Activated CD8-positive, alpha-beta memory T cell treated with anti-CD3 and anti-CD28 coated beads for 36 hours (primary cell): ENCODE measurements at regions not wholly inside any gene's neighbourhood (a gene's known extent, or its start where the extent isn't known, plus 50 kb on each side); places are given as distances from the start of the nearest gene placed in this dataset.
"Not testable (repeated sequence)": the region's sequence is repeated elsewhere in the genome, so short reads cannot be mapped to it uniquely, and the experiment has no call there.

Source experiments
- CTCF ChIA-PET: fragments of 350-600 bp; sonication (Branson Sonifier 250); formaldehyde crosslinking; loops from one replicate; lab custom pipeline; 2021; ENCODE audit warnings: antibody characterized with exemption; lab: Charles Lee
- POLR2A ChIA-PET: fragments of 350-600 bp; sonication (Branson Sonifier 250); formaldehyde crosslinking; loops from one replicate; lab custom pipeline; 2021; ENCODE audit warnings: antibody characterized with exemption; lab: Charles Lee

DNA sequence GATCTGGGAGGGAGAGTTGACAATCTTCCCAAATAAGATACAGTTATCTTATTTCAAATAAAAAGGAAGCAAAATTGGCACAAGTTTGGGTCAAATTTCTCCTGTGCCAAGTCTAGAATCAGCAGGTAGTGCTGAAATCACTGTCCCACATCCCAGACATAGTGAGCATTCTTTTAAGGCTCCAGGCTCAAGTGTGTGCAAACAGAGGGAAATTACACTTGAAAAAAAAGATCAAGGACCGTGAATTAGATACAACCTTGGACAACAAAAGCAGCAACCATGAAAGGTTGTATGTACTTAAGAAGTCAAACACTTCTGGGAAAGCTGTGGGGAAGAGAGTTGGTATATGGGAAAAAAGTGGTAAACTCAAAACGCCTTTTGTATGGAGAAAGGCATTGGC, 280.2 kb upstream of the PLGLB1 start:
- CTCF ChIA-PET: not testable (repeated sequence)

GRCh38 chr2:87308621-87309020, 287.0 kb upstream of the PLGLB1 start:
- CTCF ChIA-PET, POLR2A ChIA-PET: not testable (repeated sequence)

More for the DNA sequence above, 280.2 kb upstream of the PLGLB1 start:
- POLR2A ChIA-PET: not testable (repeated sequence)

DNA sequence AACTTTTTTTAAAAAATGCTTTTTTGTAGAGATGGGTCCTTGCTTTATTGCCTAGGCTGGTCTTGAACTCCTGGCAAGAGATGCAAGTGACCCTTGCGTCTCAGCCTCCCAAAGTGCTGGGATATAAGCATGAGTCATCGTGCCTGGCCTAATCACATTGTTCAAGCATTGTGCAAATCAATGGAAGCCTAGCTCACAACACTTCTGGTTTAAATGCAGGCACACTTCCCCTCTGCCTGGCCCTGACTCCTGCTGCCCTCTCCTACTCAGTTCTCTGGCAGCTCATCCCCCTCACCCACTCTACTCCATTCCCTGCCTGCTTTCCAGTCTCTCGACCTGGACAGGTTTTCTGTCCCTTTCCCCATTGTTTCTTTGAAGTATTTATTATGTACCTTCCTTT, 288.1 kb upstream of the PLGLB1 start:
- POLR2A ChIA-PET, CTCF ChIA-PET: not testable (repeated sequence)

GRCh38 chr2:87311896-87312441, 290.3 kb upstream of the PLGLB1 start:
- CTCF ChIA-PET, POLR2A ChIA-PET: not testable (repeated sequence)

DNA sequence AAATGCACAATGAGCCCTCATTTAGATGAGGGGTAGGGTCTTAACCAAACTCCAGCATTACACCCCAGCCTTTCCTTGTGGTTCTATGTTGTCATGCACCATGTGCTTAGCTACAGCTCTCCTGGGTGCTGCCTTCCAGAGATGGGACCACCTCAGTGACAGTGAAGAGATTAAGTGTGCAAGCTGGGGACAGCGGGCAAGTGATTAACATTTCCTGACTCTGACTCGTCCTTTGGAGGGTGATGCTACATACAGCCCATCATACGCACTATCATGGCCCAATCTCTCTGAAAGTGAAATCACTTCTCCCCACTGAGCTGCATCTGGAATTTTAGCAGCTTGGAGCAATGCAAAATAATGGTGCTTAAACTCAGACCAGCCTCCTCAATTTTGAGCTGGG, 293.0 kb upstream of the PLGLB1 start:
- POLR2A ChIA-PET: not testable (repeated sequence)

GRCh38 chr2:87315183-87315902, 293.7 kb upstream of the PLGLB1 start:
- CTCF ChIA-PET, POLR2A ChIA-PET: not testable (repeated sequence)

More for the DNA sequence above, 293.0 kb upstream of the PLGLB1 start:
- CTCF ChIA-PET: not testable (repeated sequence)

DNA sequence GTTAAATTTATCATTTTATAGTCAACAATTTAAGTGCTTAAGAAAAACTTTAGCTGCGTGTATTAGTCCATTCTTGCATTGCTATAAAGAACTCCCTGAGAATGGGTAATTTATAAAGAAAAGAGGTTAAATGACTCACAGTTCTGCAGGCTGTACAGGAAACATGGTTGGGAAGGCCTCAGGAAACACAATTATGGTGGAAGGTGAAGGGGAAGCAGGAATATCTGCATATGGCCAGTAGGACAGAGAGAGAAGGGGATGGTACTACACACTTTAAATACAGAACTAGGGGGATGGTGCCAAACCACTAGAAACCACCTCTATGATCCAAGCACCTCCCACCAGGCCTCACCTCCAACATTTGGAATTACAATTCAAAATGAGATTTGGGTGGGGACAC, 295.5 kb upstream of the PLGLB1 start:
- CTCF ChIA-PET: not testable (repeated sequence)

GRCh38 chr2:87318814-87319491, 297.3 kb upstream of the PLGLB1 start:
- POLR2A ChIA-PET, CTCF ChIA-PET: not testable (repeated sequence)

More for the DNA sequence above, 295.5 kb upstream of the PLGLB1 start:
- POLR2A ChIA-PET: not testable (repeated sequence)

- POLR2A ChIA-PET: not testable (repeated sequence)
Observed at GRCh38 chr2:87319705-87320104, 298.1 kb upstream of the PLGLB1 start.

GRCh38 chr2:87321201-87321600, 299.6 kb upstream of the PLGLB1 start:
- CTCF ChIA-PET, POLR2A ChIA-PET: not testable (repeated sequence)

More at GRCh38 chr2:87319705-87320104, 298.1 kb upstream of the PLGLB1 start:
- CTCF ChIA-PET: not testable (repeated sequence)

DNA sequence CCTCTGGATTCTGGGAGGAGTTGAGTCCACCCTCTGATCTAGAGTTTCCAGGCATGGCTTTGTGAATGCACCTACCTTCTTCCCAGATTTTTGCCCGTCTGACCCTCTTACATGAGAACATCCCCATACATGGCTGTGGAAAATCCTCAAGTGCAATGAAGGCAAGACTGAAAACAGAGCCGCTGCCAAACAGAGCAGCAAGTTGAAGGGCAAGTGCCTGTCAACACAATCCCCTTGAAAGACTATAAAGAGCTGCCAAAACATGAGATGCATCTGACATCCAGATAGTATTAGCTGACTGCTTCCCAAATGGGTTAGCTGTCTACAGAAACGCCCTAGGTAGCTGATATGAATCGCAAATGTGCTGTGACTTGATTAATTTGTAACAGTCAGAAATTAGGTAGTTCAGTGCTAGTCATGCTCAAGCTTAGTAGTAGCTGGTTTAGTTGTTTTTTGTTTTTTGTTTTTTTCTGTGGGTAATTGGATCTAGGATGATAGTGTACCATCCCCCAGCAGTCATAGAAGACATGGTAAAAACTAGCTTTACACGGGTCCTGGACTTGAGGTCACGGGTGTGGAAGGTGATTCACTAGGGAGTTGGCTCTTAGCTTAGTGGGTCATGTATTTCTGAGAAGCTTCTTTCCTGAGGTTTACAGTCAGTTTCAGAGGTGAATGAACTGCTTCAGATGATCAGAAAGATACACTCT, 302.8 kb upstream of the PLGLB1 start:
- CTCF ChIA-PET, POLR2A ChIA-PET: not testable (repeated sequence)

- POLR2A ChIA-PET: not testable (repeated sequence)
Observed at GRCh38 chr2:87325042-87325910, 303.6 kb upstream of the PLGLB1 start.

DNA sequence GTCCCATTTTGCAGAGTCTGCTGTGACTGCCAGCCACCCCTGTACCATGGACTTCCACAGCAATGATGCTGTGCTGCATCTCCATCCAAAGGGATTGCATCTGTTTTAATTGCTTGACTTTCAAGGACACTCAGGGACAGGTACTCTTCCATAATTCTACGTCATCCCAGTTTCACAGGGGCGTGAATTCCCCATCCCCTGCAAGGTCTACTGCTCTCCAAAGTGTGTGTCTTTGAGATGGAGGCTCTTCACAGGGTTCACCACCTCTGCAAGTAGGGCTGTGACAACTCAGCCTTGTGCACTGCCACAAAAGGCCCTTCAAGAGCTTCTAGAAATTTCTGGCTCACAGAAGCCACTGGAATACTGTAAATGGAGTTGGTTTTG, 304.3 kb upstream of the PLGLB1 start:
- CTCF ChIA-PET, POLR2A ChIA-PET: not testable (repeated sequence)

More at GRCh38 chr2:87325042-87325910, 303.6 kb upstream of the PLGLB1 start:
- CTCF ChIA-PET: not testable (repeated sequence)

DNA sequence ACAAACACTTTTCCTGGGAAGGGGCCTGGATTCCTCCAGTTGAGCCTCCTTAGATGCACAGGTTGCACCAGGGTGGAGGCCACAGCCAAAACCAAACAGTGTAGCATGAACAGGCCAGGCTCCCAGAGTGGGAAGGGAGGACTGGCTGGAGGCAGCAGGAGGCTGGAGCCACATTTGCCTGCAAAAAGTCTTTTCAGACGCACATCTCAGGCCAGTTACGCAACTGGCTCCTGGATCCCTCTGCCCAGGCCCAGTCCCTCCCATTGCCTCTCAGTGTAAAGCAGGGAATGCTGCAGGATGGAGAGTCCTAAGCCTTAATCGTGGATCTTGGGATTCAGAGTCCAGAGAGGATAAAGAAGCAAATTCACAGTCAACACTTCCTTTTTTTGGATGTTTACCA, 305.1 kb upstream of the PLGLB1 start:
- POLR2A ChIA-PET, CTCF ChIA-PET: not testable (repeated sequence)

GRCh38 chr2:87327648-87328371, 306.2 kb upstream of the PLGLB1 start:
- POLR2A ChIA-PET, CTCF ChIA-PET: not testable (repeated sequence)

DNA sequence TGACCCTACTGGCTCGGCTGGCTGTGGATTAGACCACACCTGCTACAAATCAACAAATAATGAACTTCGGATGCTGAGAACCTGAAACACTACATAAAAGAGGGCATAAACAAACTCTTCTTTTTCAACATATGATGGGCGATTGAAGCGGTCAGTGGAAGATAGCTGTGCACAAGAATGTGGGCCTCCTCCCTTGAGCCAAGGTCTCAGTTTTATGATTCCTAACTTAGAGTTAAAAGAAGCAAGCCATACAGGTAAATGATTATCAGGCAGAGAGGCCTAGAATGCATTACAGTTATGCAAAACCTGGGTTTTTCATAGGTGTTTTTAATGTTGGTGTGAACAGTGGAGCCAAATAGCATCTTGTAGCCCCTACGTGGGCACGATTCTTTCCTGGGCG, 307.9 kb upstream of the PLGLB1 start:
- CTCF ChIA-PET, POLR2A ChIA-PET: not testable (repeated sequence)

DNA sequence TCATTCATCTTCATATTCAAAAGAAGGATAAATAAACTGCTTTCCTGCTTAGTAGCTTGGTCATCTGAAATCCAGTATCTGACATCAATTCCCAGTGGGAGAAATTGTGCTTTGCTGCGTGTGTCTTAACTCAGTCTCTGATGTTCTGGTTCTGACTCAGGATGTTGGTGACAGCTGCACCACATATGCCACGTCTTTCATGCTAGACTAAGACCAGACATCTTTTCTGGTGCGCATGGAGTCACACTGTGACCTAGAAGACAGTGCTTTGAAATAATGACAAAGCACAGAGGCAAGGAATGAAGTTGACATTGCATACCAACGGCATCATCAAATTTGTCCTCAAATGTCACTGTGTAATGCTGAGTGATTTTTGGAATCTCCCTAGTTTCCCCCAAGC, 308.8 kb upstream of the PLGLB1 start:
- POLR2A ChIA-PET, CTCF ChIA-PET: not testable (repeated sequence)

DNA sequence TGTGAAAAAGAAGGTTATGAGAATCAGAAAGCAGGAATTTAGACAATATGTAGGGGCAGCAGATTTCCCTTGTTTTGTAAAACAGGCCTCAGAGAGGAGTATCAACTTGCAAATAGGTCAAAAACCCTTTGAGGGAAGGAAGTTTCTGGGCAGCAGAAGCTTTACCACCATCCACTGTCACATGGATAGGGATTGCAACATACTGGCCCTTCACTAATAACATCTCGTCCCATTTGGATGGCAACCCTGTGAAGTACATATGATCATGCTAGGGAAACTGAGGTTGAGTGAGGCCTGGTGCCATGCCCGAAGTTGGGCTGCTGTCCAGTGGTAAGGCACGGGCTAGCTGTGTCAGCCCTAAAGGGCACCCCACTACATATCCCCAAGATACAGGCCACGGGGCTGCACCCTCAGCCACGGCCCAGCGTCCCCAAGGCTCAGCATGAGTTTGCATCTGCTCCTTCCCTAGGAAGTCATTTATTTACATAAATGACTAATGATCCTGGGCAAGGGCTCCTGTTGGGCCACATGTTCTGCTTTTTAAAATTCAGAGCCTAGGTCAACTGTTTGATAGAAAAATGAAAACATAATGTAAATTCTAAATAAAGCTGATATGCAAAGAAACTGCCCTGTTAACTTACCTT, 310.4 kb upstream of the PLGLB1 start:
- CTCF ChIA-PET, POLR2A ChIA-PET: not testable (repeated sequence)
